ENCODE measurements at regions not wholly inside any gene's neighbourhood (a gene's known extent, or its start where the extent isn't known, plus 50 kb on each side); places are given as distances from the start of the nearest gene placed in this dataset.

GRCh38 chr12:38162013-38162412, 154.6 kb upstream of the ALG10B start:
- no peak for TF ChIP-seq CTCF (IDR thresholded peaks at IDR 0.05 in 8 of 11, conservative IDR thresholded peaks at IDR 0.05 in 3 of 11)
- TF ChIP-seq POLR2A (IDR thresholded peaks at IDR 0.05), result no peak

Data from spleen (tissue), 7 donors.